GM06990 (cell line): ENCODE measurements at regions not wholly inside any gene's neighbourhood (a gene's known extent, or its start where the extent isn't known, plus 50 kb on each side); places are given as distances from the start of the nearest gene placed in this dataset.

Source experiments
- DNase-seq: peaks from one replicate; pipeline ENCODE4 v3.0.0-alpha.2; 2011; ENCODE audit not compliant: insufficient read length; ENCODE audit errors: extremely low read depth
- H3K27me3 ChIP-seq: replicated peaks from 2 replicates; pipeline ENCODE4 v1.6.0; 2011; ENCODE audit warnings: low read length; ENCODE audit not compliant: control insufficient read depth, insufficient read depth
- H3K36me3 ChIP-seq: 2 replicates; pipeline ENCODE4 v1.5.1; 2011; ENCODE audit warnings: low read length; ENCODE audit not compliant: control insufficient read depth, insufficient read depth
- H3K4me3 ChIP-seq: replicated peaks from 2 replicates; pipeline ENCODE4 v1.5.1; 2011; ENCODE audit warnings: low read depth, mild to moderate bottlenecking, control low read depth, low read length
- TF ChIP-seq, protein P1 (sequence below): IDR thresholded peaks from 2 replicates; pipeline ENCODE4 v1.5.1; 2011; ENCODE audit warnings: low read length, control low read depth, mild to moderate bottlenecking, inconsistent platforms; ENCODE audit not compliant: insufficient read depth, poor library complexity, severe bottlenecking

- TF ChIP-seq, protein P1, sequence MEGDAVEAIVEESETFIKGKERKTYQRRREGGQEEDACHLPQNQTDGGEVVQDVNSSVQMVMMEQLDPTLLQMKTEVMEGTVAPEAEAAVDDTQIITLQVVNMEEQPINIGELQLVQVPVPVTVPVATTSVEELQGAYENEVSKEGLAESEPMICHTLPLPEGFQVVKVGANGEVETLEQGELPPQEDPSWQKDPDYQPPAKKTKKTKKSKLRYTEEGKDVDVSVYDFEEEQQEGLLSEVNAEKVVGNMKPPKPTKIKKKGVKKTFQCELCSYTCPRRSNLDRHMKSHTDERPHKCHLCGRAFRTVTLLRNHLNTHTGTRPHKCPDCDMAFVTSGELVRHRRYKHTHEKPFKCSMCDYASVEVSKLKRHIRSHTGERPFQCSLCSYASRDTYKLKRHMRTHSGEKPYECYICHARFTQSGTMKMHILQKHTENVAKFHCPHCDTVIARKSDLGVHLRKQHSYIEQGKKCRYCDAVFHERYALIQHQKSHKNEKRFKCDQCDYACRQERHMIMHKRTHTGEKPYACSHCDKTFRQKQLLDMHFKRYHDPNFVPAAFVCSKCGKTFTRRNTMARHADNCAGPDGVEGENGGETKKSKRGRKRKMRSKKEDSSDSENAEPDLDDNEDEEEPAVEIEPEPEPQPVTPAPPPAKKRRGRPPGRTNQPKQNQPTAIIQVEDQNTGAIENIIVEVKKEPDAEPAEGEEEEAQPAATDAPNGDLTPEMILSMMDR: no peak
- Histone ChIP-seq H3K27me3 (no peaks in the 10 kb centered on the region), H3K36me3 (no peaks in the 10 kb centered on the region), H3K4me3 (no peak overlapping the region)
- no peak for DNase-seq
Observed at GRCh38 chr5:4068171-4068570, 472.5 kb downstream of the IRX1 start.

- H3K4me3 ChIP-seq: no peak overlapping the region
- H3K27me3 ChIP-seq: no peaks in the 10 kb centered on the region
- TF ChIP-seq, protein P1: no peak
- no peak for DNase-seq
- no peaks in the 10 kb centered on the region for H3K36me3 ChIP-seq
Observed at GRCh38 chr5:4078544-4078943, 482.9 kb downstream of the IRX1 start.

DNA sequence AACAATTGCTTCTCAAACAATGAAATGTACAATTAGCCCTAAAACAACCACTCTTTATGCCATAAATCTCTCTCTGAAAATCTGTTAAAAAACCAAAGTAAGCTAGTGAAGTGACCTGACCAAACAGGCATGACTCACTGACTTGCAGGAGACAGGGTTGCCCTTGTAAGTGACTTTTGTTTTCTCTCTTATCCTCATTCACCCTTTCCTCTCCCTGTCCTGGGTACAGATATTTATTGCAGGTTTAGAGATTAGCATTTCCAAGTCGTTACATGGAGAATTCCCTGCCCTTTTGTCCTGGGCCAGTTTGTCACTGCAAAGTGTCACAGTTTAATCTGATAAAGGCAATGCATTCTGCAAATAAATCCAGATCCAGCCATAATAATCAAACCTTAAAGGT, 484.2 kb downstream of the IRX1 start:
- H3K36me3 ChIP-seq: no peaks in the 10 kb centered on the region
- no peaks in the 10 kb centered on the region for H3K27me3 ChIP-seq
- no peak for DNase-seq
- no peak overlapping the region for H3K4me3 ChIP-seq
- TF ChIP-seq, protein P1: no peak

GRCh38 chr5:4080370-4080769, 484.7 kb downstream of the IRX1 start:
- no peaks in the 10 kb centered on the region for H3K36me3 ChIP-seq
- TF ChIP-seq, protein P1: no peak

DNA sequence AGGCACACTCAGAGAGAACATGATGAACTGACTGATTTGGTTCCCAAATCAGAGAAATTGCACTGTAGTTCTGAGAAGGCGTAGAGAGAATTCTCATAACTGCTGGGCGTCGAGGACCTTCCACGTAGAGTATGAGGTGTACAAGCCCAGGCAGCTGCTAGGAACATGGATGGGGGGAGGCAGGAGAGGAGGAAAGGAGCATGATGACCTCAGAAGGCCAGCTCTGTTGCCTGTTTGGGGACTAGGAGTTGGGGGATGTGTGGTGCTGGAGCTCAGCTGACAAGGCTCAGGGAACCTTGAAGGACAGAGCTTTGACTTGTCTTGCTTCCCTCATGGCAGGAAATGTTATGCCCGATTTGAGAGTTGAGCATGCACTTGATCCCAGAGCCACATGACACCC, 485.4 kb downstream of the IRX1 start:
- H3K4me3 ChIP-seq: no peak overlapping the region
- no peaks in the 10 kb centered on the region for H3K27me3 ChIP-seq
- no peak for DNase-seq
- H3K36me3 ChIP-seq: no peaks in the 10 kb centered on the region
- TF ChIP-seq, protein P1: no peak

More at GRCh38 chr5:4080370-4080769, 484.7 kb downstream of the IRX1 start:
- DNase-seq: no peak
- Histone ChIP-seq H3K27me3 (no peaks in the 10 kb centered on the region), H3K4me3 (no peak overlapping the region)

GRCh38 chr5:4081466-4081865, 485.8 kb downstream of the IRX1 start:
- DNase-seq: no peak
- H3K36me3 ChIP-seq: no peaks in the 10 kb centered on the region
- H3K27me3 ChIP-seq: no peaks in the 10 kb centered on the region
- TF ChIP-seq, protein P1: no peak
- no peak overlapping the region for H3K4me3 ChIP-seq
